ENCODE measurements at regions not wholly inside any gene's neighbourhood (a gene's known extent, or its start where the extent isn't known, plus 50 kb on each side); places are given as distances from the start of the nearest gene placed in this dataset.

DNA sequence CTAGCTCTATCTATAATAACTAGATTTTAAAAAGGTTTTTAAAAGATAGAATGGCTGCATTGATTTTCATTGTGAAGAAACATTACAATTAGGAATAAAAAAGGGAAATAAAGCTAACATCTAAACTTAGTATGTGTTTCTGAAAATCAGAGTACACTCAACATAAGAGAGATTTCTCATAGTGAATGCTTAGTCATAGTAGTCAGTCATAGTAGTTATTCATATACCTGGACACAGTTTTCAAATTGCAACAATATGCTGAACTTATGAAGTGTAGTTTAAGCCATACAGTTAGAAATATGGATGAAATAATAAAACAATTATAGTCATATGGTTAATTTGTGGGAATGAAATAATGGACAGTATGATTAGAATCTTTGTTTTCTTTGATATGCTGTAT, 273.0 kb upstream of the CTNND2 start:
- TF ChIP-seq, protein P1, sequence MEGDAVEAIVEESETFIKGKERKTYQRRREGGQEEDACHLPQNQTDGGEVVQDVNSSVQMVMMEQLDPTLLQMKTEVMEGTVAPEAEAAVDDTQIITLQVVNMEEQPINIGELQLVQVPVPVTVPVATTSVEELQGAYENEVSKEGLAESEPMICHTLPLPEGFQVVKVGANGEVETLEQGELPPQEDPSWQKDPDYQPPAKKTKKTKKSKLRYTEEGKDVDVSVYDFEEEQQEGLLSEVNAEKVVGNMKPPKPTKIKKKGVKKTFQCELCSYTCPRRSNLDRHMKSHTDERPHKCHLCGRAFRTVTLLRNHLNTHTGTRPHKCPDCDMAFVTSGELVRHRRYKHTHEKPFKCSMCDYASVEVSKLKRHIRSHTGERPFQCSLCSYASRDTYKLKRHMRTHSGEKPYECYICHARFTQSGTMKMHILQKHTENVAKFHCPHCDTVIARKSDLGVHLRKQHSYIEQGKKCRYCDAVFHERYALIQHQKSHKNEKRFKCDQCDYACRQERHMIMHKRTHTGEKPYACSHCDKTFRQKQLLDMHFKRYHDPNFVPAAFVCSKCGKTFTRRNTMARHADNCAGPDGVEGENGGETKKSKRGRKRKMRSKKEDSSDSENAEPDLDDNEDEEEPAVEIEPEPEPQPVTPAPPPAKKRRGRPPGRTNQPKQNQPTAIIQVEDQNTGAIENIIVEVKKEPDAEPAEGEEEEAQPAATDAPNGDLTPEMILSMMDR (IDR thresholded peaks at IDR 0.05 in 8 of 11, conservative IDR thresholded peaks at IDR 0.05 in 3 of 11) = no peak
- TF ChIP-seq POLR2AphosphoS5 (IDR thresholded peaks at IDR 0.05) = no peak
